GM18861 (cell line): ENCODE measurements at regions not wholly inside any gene's neighbourhood (a gene's known extent, or its start where the extent isn't known, plus 50 kb on each side); places are given as distances from the start of the nearest gene placed in this dataset.

ENCODE experiments used
- ATAC-seq: cut with Tn5 transposase; IDR thresholded peaks from one replicate; pipeline ENCODE4 v1.9.1; 2021; ENCODE audit not compliant: unreplicated experiment

DNA sequence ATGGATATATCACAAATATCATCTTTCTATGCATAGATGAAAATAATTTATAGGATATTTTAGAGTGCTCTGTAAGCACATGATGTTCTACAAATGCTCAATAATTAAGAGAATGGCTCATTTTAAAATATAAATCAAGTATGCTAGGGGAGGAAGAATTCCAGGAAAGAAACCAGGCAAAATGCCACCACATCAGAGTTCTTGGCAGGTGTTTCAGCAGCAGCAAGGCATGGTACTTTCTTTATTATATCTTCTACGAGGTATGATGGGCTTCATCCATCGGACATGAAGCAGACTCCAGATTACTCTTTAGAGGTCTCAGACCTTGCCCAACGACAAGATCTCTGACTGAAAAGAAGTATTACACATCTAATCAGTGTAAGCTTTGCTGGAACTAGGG is 316.3 kb upstream of the ARRDC3 start:
- ATAC-seq = no peak

- ATAC-seq = no peak
Observed at GRCh38 chr5:91691592-91691991, 308.5 kb upstream of the ARRDC3 start.

DNA sequence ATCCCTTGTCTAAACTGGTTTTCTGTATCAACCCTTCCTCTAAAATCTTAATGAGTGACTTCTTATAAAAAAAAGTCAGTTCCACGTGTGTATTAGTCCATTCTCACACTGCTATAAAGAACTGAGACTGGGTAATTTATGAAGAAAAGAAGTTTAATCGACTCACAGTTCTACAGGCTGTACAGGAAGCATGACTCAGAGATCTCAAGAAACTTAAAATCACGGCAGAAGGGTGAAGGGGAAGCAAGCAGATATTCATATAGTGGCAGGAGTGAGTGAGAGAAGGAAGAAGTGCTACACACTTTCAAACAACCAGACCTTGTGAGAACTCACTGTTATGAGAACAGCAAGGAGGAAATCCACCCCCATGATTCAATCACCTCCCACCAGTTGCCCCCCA is 307.8 kb upstream of the ARRDC3 start:
- ATAC-seq = no peak

DNA sequence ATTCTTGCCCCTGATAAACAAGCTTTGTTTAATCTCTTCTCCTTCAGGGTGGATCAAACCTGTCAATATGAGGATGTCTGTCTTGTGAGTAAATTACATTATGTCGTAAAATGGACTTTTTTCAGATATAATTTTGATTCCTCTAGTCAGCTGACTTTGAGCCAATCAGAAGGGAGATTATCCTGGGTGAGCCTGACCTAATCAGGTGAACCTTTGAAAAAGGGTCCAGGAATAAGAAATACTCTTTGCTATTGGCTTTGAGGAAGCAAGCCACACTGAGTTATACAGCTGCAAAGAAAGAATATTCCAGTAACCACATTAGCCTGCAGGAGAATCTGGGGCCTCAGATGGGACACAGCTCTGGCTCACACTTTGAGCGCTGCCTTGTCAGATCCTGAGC is 304.3 kb upstream of the ARRDC3 start:
- no peak for ATAC-seq

DNA sequence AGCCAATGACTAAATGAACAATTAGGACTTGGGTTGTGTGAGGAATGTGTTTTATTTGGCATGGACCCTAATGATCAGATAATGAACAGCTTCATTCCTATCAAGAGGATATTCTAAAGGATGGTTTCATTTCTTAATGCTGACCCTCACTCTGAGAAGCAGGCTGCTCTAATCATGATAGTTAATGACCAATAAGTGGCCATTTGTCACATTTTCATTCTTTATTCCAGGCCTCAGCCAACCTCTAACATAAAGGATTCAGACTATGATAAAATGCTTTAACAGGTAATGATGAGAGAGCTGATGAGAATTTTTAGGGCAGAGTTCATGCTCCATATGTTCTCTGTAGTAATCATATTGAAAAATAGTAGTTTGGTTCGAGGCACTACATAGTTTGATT is 301.5 kb upstream of the ARRDC3 start:
- ATAC-seq = no peak

DNA sequence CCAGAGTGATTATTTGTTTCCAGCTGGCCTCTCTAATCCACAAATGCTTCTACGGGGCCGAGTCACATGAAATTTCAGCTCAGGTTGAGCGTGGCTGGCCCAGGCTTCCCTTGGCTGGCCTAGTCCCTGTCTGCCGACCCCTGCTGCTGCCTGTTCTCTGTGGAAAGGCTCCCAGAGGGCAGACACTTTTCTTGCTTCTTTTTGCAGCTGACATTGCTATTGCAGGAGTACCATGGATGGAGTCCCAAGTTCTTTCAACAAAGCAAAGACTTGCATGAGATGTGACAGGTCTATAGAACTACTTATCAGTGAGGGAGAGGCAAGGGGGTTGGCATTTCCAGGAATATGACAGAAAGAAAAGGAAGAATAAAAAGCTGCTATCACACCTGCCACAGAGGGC is 287.4 kb upstream of the ARRDC3 start:
- ATAC-seq = no peak

DNA sequence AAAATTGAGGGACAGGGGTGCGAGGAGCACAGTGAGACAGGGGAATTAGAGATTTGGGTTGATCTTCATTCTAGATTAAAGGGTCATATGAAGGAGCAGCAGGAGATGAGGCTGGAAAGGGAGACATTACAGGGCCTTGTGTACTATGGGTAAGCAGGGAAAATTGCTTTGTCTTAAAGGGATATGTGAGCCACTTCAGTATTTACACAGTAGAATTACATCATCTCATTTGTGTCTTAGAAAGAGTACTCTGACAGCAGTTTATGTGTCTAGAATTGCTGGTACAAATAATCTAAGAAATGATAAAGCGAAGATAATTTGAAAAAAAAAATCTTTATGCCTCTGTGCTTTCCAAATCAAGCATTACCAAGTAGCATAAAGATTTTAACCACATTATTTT is 287.0 kb upstream of the ARRDC3 start:
- ATAC-seq = no peak

DNA sequence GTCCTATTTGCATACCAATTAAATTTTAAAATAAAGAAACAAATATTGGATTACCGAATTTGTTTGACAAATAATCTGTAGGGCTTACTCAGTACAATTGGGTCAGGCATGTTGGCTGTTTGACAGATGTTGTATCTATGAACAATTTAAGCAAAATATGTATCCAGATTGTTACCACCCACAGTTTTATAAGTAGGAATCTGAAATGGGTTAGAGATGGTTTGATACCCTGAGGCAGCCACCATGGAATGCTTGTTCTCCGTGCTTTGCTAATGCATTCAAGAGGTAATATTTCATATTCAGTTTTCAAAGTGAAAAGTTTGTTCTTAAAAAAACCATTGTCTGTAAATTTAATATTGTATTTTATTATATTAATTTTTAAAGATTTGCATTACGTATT is 285.1 kb upstream of the ARRDC3 start:
- ATAC-seq = no peak

DNA sequence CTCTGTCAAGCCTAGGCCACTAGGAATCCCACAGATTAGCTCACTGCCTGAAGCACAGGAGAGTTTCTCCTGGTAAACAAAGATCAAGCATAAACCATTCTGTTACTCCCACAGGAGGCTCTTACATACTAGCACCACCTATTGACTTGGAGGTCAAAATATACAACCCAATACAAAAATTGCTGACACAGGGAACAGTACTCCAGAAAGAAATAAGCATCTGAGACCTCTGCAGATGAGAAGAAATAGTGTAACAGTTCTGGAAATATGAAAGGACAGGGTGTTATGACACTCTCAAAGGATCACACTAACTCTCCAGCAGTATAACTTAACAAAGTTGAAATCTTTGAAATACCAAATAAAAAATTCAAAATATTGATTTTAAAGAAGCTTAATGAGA is 269.6 kb upstream of the ARRDC3 start:
- ATAC-seq = no peak

DNA sequence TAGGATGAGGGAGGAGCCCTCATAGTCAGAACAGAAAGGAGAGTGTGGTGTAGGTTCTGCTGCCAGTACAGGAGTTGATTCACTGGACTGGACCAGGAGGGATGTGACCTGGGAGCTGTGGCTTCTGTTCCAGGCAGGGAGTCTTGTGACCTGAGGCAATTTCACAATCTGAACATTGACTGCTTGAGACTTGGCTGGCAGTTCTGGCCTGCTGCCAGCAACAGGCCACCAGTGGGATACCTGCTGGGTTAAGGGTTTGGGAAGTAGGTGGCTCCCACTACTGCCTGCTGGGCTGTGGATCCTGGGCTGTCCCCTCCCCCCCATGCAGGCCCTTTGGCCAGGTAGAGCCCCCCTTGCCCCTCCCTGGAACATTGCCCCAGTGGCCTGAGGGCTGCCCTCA is 268.6 kb upstream of the ARRDC3 start:
- no peak for ATAC-seq

- ATAC-seq = no peak
Observed at GRCh38 chr5:91645347-91645746, 262.2 kb upstream of the ARRDC3 start.

DNA sequence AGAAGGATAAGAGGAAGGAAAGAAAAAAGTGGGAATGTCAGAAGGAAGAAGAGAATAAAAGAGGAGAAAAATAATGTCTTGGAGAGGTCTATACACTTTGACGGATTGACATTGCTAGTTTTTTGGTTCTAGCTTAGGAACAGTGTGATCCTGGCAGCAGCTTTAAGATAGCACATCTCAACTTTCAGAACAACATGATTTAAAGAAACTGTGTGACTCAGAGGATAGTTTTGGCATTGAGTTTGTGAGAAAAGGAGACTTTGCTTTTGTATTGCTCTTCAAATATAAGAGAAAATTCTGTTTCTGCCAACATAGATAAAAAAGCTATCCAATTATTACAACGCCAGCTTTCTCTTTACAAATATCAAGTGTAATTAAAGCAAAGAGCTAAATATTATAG is 260.7 kb upstream of the ARRDC3 start:
- no peak for ATAC-seq

DNA sequence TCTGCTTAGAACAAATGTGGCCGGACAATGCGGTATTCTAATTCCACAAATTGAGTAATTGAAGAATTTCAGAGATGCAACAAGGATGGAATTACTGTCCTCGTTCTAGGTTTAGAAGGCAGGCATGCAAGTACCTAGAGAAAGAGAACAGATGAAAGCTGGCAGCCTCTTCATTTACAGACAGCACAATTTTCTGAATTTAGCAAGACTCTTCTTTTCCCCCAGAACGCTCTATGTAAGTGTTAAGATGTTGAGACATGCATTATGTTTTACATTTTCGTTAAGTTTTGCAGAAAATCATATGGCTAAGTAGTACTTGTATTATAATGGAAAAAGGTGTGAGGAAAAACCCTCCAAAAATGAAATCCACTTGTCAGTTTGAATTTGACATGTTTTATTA is 259.5 kb upstream of the ARRDC3 start:
- ATAC-seq = no peak

DNA sequence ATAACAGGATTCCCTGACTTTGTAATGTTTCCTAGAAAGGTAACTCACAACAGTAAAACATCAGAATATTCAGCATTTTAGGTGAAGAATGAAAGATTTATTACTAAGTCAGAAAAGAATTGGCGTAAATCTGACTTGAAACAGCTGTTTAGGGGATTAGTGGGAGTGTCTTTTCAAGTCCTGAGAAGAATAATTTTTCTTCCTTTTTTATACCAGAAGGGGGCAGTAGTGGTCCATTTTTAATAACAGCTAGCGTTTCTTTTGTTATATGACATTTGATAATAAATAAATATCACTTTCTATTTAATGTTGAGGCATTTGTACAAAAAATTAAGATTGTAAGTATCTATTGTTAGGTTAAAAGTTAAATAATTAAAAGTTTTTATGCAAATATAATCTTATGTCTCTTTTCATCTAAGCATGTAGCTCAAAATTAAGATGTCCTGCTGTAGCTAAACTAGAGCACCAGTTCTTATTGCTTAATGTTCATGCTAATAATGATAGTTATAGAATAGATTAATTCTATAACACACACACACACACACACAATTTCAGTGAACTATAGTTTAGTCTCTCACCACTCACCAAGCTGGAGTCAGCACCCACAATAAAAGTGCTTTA is 258.7 kb upstream of the ARRDC3 start:
- ATAC-seq = peak; percentile 64

DNA sequence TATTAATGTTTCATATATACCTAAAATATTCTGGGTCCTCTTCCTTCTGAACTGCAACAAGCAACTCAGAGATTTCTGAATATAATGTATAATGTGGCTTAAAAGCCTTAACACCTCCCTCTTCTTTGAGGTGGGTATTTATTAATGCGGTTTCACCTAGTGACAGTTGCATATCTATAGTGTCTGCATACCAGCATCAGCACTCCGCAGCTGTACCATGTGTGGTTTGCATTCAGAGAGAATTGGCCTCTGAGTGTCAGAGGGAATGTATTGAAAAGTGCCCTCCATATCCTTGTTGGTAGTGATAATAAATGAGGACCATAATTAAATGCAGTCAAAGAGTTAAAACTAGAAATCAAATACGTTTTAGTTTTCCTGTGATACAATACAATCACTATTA is 256.6 kb upstream of the ARRDC3 start:
- ATAC-seq = no peak

- ATAC-seq = no peak
Observed at GRCh38 chr5:91638010-91638409, 254.9 kb upstream of the ARRDC3 start.

DNA sequence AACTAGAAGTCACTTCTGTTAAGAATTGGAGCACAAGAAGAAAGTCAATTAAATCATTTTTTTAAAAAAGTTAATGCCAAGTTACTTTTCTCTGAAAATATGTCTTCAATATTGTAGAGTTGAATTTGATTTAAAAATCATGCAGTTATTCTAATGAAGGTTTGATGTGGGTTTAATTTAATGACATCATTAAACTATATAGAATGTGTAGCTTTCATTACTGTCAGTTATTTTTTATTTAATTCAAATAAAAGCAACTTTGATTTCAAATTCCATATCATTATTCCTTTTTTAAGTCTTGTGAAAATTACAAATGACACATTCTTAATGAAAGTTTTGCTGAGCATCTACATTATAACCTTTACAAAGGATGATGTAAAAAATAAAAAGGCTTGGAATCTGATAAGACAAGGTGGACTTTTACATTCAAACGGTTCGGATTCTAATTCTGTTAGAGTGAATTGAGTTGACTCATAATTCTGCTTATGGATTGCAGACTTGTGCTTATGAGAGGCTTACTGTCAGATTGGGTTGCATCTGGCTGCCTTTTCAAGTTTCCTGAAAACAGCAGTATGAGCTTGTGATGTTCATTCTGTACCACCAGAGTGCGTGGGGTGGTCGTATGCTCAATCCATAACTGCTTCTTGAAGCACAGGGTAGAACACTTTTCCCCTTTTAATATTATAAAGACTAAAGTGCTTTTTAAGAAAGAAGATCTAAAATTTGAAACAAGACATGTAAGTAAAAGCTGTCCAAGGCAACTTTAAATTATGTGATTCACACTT is 253.0 kb upstream of the ARRDC3 start:
- no peak for ATAC-seq

DNA sequence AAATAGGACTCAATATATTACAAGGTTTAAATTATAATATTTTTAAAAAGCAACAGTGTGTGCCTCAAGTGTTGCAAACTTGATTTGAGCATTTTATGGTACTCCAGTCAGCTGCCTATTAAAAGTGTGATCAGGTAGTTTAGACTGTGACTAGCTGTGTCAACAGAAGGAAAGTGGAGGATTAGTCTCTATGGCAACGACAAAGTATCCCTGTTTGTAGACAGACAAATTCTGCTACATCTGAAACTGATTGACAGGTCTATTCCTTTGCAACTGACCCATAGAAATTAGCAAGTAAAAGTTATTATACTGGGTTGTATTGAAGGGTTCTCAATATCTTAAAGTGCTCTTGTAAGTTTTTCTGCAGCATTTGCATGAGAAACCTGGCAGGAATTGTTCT is 249.8 kb upstream of the ARRDC3 start:
- ATAC-seq = no peak

DNA sequence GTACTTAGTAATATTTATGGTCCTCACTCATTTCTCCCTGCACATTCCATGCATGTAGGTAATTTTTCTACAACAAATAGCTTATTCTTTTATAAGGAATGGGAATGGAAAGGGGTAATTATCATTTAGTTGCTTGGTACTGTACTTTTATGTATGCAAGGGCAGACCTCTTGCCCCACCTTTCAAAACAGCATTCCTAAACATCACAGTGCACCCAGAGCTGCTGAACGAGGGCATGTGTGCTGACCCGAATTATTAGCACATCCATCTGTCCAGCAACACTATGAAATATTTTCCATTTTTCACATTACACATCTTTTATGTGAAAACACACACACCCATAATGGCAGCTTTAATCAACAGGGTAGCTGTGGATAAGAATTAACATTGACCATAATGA is 228.6 kb upstream of the ARRDC3 start:
- ATAC-seq = no peak

DNA sequence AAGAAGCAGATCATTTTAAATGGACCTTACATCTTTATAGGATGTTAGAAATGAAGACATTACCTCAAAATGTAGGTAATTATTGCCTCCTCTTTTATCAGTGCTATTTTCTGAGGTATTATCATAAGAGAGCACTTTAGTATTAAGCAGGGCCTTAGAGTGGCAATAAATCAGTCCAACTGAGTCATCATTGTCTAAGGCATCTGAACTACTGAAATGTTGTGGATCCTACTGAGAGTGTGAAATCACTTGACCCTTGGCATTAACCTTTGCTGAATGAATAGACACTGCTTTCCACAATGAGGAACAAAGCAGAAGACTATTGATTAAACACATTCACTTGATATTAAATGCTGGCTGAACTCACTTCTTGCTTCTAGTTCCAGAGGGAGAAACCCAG is 224.6 kb upstream of the ARRDC3 start:
- ATAC-seq = no peak

GRCh38 chr5:91599863-91600262 is 216.7 kb upstream of the ARRDC3 start:
- ATAC-seq = no peak

DNA sequence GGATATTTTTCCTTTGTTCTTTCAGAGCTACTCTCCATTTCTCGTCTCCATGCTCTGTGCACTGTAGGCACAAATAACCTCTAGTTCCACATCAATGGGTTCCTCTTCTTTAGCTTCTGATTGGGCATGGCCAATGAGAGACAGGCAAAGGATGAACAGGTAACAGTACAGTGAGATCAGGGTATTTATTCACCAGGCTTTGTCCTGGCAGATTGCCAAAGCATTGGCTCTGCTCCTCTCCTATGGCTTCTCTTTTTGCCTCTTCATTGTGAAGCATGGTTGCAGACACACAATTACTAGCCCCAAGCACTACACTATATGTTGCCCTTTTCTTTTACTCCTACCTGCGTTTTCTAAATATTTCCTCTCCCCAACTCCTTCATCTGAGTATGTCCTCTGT is 215.1 kb upstream of the ARRDC3 start:
- ATAC-seq = no peak

DNA sequence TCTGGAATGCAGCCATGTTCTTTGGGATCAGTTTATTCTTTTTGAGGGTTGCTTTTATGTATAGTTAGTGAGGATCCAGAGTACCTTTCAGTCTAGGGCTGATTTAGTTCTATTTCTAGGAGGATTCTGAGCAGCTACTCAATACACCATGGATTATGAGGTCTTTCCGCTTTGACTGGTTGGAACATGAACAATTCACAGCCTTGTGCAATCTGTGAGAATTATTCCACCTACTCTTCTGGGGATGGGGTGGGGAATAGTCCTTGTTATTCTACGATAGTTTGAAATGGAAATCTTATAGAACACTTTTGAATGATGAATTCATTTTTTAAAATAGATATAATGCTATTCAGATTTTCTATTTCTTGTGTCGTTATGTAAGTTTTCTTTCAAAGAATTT is 212.3 kb upstream of the ARRDC3 start:
- ATAC-seq = no peak
